Panc1 (cell line): ENCODE measurements at regions not wholly inside any gene's neighbourhood (a gene's known extent, or its start where the extent isn't known, plus 50 kb on each side); places are given as distances from the start of the nearest gene placed in this dataset.

Experiments used
- ATAC-seq: fragments of 200-7000 bp; cut with Tn5 transposase; 2 replicates; pipeline ENCODE4 v1.9.1; 2020; ENCODE audit warnings: mild to moderate bottlenecking, moderate library complexity
- BruUV-seq: library from RNA; stranded (reverse); fragments of 400-500 nt; replicated peaks from 2 replicates; lab custom pipeline; 2021; lab: Mats Ljungman, UMichigan
- CTCF ChIA-PET: fragments of 300-600 bp; sonication (Branson Sonifier 250); formaldehyde crosslinking; loops from one replicate; lab custom pipeline; 2022; ENCODE audit warnings: antibody characterized with exemption; lab: Charles Lee
- POLR2A ChIA-PET: fragments of 300-600 bp; sonication (Branson Sonifier 250); formaldehyde crosslinking; loops from one replicate; lab custom pipeline; 2022; ENCODE audit warnings: antibody characterized with exemption; lab: Charles Lee
- DNase-seq: peaks from one replicate; pipeline ENCODE4 v3.0.0-alpha.2; 2010; ENCODE audit warnings: low read depth, low spot score
- H3K27ac ChIP-seq: 2 replicates; pipeline ENCODE4 v1.5.1; 2011; ENCODE audit warnings: mild to moderate bottlenecking, low read length, inconsistent platforms
- H3K27me3 ChIP-seq: fragments of 200-500 bp; sonication (Bioruptor generic); 2 replicates; pipeline ENCODE4 v1.6.0; 2014; ENCODE audit warnings: low read length, inconsistent platforms; ENCODE audit not compliant: control insufficient read depth, insufficient read depth
- H3K36me3 ChIP-seq: fragments of 200-500 bp; sonication (Bioruptor generic); 2 replicates; pipeline ENCODE4 v1.5.1; 2014; ENCODE audit warnings: inconsistent platforms, mild to moderate bottlenecking, low read length, moderate library complexity; ENCODE audit not compliant: control insufficient read depth, insufficient read depth
- H3K4me1 ChIP-seq: 2 replicates; pipeline ENCODE4 v1.5.1; 2011; ENCODE audit warnings: inconsistent platforms, mild to moderate bottlenecking, low read length, moderate library complexity; ENCODE audit not compliant: control insufficient read depth, insufficient read depth
- H3K4me3 ChIP-seq, 2 experiments: 2 replicates each; pipeline ENCODE4 v1.5.1; 2011 to 2012; ENCODE audit warnings: low read depth in 2 of 2, low read length in 2 of 2, mild to moderate bottlenecking in 2 of 2, inconsistent platforms in 1 of 2, moderate library complexity in 1 of 2
- H3K9me3 ChIP-seq: fragments of 200-500 bp; sonication (Bioruptor generic); 2 replicates; pipeline ENCODE4 v1.5.1; 2014; ENCODE audit warnings: low read depth, mild to moderate bottlenecking, inconsistent platforms, low read length, moderate library complexity; ENCODE audit not compliant: control insufficient read depth, insufficient read depth
- POLR2AphosphoS5 ChIP-seq: IDR thresholded peaks from 2 replicates; pipeline ENCODE4 v1.6.1; 2012; ENCODE audit warnings: mild to moderate bottlenecking, low read depth, low read length, moderate library complexity
- SIN3A ChIP-seq: IDR thresholded peaks from 2 replicates; pipeline ENCODE4 v1.6.1; 2012; ENCODE audit warnings: low read depth, mild to moderate bottlenecking, low read length, moderate library complexity, borderline replicate concordance; ENCODE audit not compliant: insufficient read depth
- TCF7L2 ChIP-seq: IDR thresholded peaks from 2 replicates; pipeline ENCODE4 v1.6.1; 2011; ENCODE audit warnings: mild to moderate bottlenecking, low read depth, low read length, inconsistent platforms
- in situ Hi-C: cut with HindIII; loops from 2 replicates; pipeline ENCODE4 v1.10.0; 2016; ENCODE audit warnings: low sequenced_read_pairs, low pct_unique_long_range_greater_than_20kb
- intact Hi-C: fragments of 100-400 bp; cut with micrococcal nuclease; formaldehyde crosslinking; loops from one replicate; pipeline ENCODE4 v1.10.0; 2022; ENCODE audit not compliant: unreplicated experiment
- TF ChIP-seq, protein P1 (sequence below): fragments of 450-650 bp; IDR thresholded peaks from 2 replicates; pipeline ENCODE4 v1.5.1; 2017; ENCODE audit warnings: mild to moderate bottlenecking
- TF ChIP-seq, protein P2 (sequence below), 2 experiments: IDR thresholded peaks; 2 replicates each; pipeline ENCODE4 v1.6.1; 2011 to 2012; ENCODE audit warnings: low read depth in 2 of 2, control low read depth in 1 of 2, low read length in 1 of 2, mild to moderate bottlenecking in 1 of 2, moderate library complexity in 1 of 2; ENCODE audit not compliant: insufficient read depth in 1 of 2

DNA sequence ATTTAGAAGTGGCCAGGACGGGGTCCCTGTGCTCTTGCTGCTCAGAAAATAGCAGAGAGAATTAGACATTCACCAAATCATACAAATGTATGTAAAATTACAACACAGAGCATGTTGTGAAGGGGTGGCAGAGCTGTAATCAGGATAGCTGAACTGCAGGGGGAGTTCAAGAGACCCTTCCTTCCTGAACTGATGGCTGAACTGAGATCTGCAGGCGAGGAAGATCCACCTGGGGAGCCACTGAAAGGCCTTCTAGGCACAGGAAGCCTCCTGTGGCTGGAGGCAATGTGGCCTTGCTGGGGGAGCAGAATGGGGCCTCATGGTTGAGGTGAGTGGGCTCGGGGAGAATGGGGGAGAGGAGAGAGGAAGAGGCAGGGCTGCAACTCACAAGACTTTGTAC, 216.5 kb downstream of the PRDM2 start:
- no peaks in the 10 kb centered on the region for H3K36me3 ChIP-seq
- H3K9me3 ChIP-seq = no peaks in the 10 kb centered on the region
- no peak overlapping the region for H3K4me3 ChIP-seq
- DNase-seq (no peak), ATAC-seq (no peak)
- ChIA-PET POLR2A (no interaction called here), CTCF (no interaction called here)
- H3K27me3 ChIP-seq = no peaks in the 10 kb centered on the region
- H3K27ac ChIP-seq = no peak overlapping the region
- no peaks in the 10 kb centered on the region for H3K4me1 ChIP-seq
- no TSS peak for BruUV-seq
- intact Hi-C loops (no loop called here), in situ Hi-C loops (no loop called here)
- TF ChIP-seq, protein P1, sequence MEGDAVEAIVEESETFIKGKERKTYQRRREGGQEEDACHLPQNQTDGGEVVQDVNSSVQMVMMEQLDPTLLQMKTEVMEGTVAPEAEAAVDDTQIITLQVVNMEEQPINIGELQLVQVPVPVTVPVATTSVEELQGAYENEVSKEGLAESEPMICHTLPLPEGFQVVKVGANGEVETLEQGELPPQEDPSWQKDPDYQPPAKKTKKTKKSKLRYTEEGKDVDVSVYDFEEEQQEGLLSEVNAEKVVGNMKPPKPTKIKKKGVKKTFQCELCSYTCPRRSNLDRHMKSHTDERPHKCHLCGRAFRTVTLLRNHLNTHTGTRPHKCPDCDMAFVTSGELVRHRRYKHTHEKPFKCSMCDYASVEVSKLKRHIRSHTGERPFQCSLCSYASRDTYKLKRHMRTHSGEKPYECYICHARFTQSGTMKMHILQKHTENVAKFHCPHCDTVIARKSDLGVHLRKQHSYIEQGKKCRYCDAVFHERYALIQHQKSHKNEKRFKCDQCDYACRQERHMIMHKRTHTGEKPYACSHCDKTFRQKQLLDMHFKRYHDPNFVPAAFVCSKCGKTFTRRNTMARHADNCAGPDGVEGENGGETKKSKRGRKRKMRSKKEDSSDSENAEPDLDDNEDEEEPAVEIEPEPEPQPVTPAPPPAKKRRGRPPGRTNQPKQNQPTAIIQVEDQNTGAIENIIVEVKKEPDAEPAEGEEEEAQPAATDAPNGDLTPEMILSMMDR = no peak

DNA sequence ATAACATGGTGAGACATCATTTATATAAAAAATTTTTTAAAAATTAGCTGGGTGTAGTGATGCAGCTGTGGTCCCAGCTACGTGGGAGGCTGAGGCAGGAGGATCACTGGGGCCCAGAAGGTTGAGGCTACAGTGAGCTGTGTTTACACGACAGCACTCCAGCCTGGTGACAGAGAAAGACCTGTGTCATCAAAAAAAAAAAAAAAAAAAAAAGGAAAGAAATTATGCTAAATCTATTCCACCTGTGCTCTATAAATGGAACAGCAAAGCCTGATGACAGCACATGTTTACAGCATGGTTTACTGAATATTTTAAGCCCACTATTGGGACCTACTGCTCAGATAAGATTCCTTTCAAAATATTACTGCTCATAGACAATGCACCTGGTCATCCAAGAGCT, 217.6 kb downstream of the PRDM2 start:
- Histone ChIP-seq H3K27ac (no peak overlapping the region), H3K36me3 (no peaks in the 10 kb centered on the region), H3K4me3 (no peak overlapping the region), H3K27me3 (no peaks in the 10 kb centered on the region), H3K4me1 (no peaks in the 10 kb centered on the region), H3K9me3 (no peaks in the 10 kb centered on the region)
- ChIA-PET POLR2A (no interaction called here), CTCF (no interaction called here)
- in situ Hi-C loops = no loop called here
- ATAC-seq = no peak
- no TSS peak for BruUV-seq
- no peak for DNase-seq
- intact Hi-C loops = no loop called here
- TF ChIP-seq TCF7L2 (no peak), POLR2AphosphoS5 (no peak), SIN3A (no peak)
- TF ChIP-seq, protein P2, sequence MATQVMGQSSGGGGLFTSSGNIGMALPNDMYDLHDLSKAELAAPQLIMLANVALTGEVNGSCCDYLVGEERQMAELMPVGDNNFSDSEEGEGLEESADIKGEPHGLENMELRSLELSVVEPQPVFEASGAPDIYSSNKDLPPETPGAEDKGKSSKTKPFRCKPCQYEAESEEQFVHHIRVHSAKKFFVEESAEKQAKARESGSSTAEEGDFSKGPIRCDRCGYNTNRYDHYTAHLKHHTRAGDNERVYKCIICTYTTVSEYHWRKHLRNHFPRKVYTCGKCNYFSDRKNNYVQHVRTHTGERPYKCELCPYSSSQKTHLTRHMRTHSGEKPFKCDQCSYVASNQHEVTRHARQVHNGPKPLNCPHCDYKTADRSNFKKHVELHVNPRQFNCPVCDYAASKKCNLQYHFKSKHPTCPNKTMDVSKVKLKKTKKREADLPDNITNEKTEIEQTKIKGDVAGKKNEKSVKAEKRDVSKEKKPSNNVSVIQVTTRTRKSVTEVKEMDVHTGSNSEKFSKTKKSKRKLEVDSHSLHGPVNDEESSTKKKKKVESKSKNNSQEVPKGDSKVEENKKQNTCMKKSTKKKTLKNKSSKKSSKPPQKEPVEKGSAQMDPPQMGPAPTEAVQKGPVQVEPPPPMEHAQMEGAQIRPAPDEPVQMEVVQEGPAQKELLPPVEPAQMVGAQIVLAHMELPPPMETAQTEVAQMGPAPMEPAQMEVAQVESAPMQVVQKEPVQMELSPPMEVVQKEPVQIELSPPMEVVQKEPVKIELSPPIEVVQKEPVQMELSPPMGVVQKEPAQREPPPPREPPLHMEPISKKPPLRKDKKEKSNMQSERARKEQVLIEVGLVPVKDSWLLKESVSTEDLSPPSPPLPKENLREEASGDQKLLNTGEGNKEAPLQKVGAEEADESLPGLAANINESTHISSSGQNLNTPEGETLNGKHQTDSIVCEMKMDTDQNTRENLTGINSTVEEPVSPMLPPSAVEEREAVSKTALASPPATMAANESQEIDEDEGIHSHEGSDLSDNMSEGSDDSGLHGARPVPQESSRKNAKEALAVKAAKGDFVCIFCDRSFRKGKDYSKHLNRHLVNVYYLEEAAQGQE (IDR thresholded peaks at IDR 0.05; ENCODE audit: insufficient read depth in 1 of 2, low read depth in 2 of 2, low read length in 1 of 2) = no peak
- TF ChIP-seq, protein P1 = no peak

DNA sequence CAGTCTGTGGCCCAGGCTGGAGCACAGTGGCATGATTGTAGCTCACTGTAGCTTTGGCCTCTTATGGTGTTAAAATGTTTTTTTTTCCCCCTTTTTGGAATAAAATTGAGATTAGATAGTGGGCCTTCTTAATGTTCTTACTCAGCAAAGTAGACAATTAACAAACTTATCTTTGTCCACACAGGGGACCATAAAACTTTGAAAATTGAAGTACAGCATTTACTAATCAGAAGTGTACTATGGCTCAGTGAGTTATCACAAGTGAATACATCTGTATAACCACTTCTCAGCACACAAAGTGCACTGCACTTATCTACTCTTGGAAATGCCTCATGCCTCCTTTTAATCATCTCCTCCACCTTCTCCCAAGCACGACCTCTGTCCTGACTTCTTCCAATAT, 218.9 kb downstream of the PRDM2 start:
- ATAC-seq (no peak), DNase-seq (no peak)
- POLR2A ChIA-PET = no interaction called here
- no peaks in the 10 kb centered on the region for H3K27me3 ChIP-seq
- H3K36me3 ChIP-seq = no peaks in the 10 kb centered on the region
- TF ChIP-seq, protein P2 (IDR thresholded peaks at IDR 0.05; ENCODE audit: insufficient read depth in 1 of 2, low read depth in 2 of 2, low read length in 1 of 2) = no peak
- TF ChIP-seq, protein P1 = no peak
- TF ChIP-seq POLR2AphosphoS5 (no peak), SIN3A (no peak), TCF7L2 (no peak)
- H3K4me1 ChIP-seq = no peaks in the 10 kb centered on the region
- in situ Hi-C loops (no loop called here), intact Hi-C loops (no loop called here)
- no peak overlapping the region for H3K27ac ChIP-seq
- H3K4me3 ChIP-seq = no peak overlapping the region
- CTCF ChIA-PET = no interaction called here
- no TSS peak for BruUV-seq
- H3K9me3 ChIP-seq = no peaks in the 10 kb centered on the region
